GM18870 (cell line): ENCODE measurements at regions not wholly inside any gene's neighbourhood (a gene's known extent, or its start where the extent isn't known, plus 50 kb on each side); places are given as distances from the start of the nearest gene placed in this dataset.
"Not testable (repeated sequence)": the region's sequence is repeated elsewhere in the genome, so short reads cannot be mapped to it uniquely, and the experiment has no call there.

Source experiments
- ATAC-seq: cut with Tn5 transposase; IDR thresholded peaks from one replicate; pipeline ENCODE4 v1.9.1; 2021; ENCODE audit warnings: moderate library complexity; ENCODE audit not compliant: unreplicated experiment

GRCh38 chr10:14429043-14429700 is 98.4 kb upstream of the FRMD4A start:
- no peak for ATAC-seq

GRCh38 chr10:14425034-14425433 is 94.3 kb upstream of the FRMD4A start:
- no peak for ATAC-seq

- ATAC-seq, result no peak
Observed at GRCh38 chr10:14423111-14423744, 92.5 kb upstream of the FRMD4A start.

GRCh38 chr10:14422431-14422830 is 91.7 kb upstream of the FRMD4A start:
- ATAC-seq, result no peak

- ATAC-seq, result no peak
Observed at GRCh38 chr10:14421941-14422340, 91.2 kb upstream of the FRMD4A start.

- ATAC-seq, result not testable (repeated sequence)
Observed at GRCh38 chr10:14417336-14417735, 86.6 kb upstream of the FRMD4A start.

- ATAC-seq, result no peak
Observed at GRCh38 chr10:14416308-14416700, 85.6 kb upstream of the FRMD4A start.

GRCh38 chr10:14415676-14416307 is 85.1 kb upstream of the FRMD4A start:
- no peak for ATAC-seq

GRCh38 chr10:14414901-14415300 is 84.2 kb upstream of the FRMD4A start:
- no peak for ATAC-seq

- ATAC-seq, result no peak
Observed at GRCh38 chr10:14413523-14413922, 82.8 kb upstream of the FRMD4A start.

- ATAC-seq, result no peak
Observed at GRCh38 chr10:14412624-14413023, 81.9 kb upstream of the FRMD4A start.

- no peak for ATAC-seq
Observed at GRCh38 chr10:14409856-14410458, 79.2 kb upstream of the FRMD4A start.

GRCh38 chr10:14409247-14409646 is 78.5 kb upstream of the FRMD4A start:
- ATAC-seq, result no peak

- no peak for ATAC-seq
Observed at GRCh38 chr10:14408139-14408538, 77.4 kb upstream of the FRMD4A start.

- no peak for ATAC-seq
Observed at GRCh38 chr10:14407567-14407966, 76.8 kb upstream of the FRMD4A start.

GRCh38 chr10:14405076-14406065 is 74.6 kb upstream of the FRMD4A start:
- ATAC-seq, result no peak

- no peak for ATAC-seq
Observed at GRCh38 chr10:14403881-14404623, 73.3 kb upstream of the FRMD4A start.

GRCh38 chr10:14403359-14403758 is 72.6 kb upstream of the FRMD4A start:
- no peak for ATAC-seq

- no peak for ATAC-seq
Observed at GRCh38 chr10:14399641-14400040, 68.9 kb upstream of the FRMD4A start.

GRCh38 chr10:14397066-14397465 is 66.3 kb upstream of the FRMD4A start:
- ATAC-seq, result no peak
